AG09309 (cell line): ENCODE measurements at regions not wholly inside any gene's neighbourhood (a gene's known extent, or its start where the extent isn't known, plus 50 kb on each side); places are given as distances from the start of the nearest gene placed in this dataset.

ENCODE experiments used
- DNase-seq: peaks from one replicate; pipeline ENCODE4 v3.0.0-alpha.2; 2010; ENCODE audit warnings: low read depth
- H3K4me3 ChIP-seq: 2 replicates; pipeline ENCODE4 v1.5.1; 2011; ENCODE audit warnings: mild to moderate bottlenecking, low read depth, low read length, moderate library complexity; ENCODE audit not compliant: control insufficient read depth
- TF ChIP-seq, protein P1 (sequence below): IDR thresholded peaks from 2 replicates; pipeline ENCODE4 v1.5.1; 2011; ENCODE audit warnings: mild to moderate bottlenecking, low read depth, low read length, inconsistent platforms; ENCODE audit not compliant: insufficient read depth, control insufficient read depth; ENCODE audit errors: missing control alignments

GRCh38 chr15:31799715-31800321, 230.5 kb upstream of the CHRNA7 start:
- H3K4me3 ChIP-seq: no peak overlapping the region
- DNase-seq: no peak
- TF ChIP-seq, protein P1, sequence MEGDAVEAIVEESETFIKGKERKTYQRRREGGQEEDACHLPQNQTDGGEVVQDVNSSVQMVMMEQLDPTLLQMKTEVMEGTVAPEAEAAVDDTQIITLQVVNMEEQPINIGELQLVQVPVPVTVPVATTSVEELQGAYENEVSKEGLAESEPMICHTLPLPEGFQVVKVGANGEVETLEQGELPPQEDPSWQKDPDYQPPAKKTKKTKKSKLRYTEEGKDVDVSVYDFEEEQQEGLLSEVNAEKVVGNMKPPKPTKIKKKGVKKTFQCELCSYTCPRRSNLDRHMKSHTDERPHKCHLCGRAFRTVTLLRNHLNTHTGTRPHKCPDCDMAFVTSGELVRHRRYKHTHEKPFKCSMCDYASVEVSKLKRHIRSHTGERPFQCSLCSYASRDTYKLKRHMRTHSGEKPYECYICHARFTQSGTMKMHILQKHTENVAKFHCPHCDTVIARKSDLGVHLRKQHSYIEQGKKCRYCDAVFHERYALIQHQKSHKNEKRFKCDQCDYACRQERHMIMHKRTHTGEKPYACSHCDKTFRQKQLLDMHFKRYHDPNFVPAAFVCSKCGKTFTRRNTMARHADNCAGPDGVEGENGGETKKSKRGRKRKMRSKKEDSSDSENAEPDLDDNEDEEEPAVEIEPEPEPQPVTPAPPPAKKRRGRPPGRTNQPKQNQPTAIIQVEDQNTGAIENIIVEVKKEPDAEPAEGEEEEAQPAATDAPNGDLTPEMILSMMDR: no peak

- TF ChIP-seq, protein P1: no peak
- H3K4me3 ChIP-seq: no peak overlapping the region
- DNase-seq: no peak
Observed at GRCh38 chr15:31801152-31801551, 229.2 kb upstream of the CHRNA7 start.

DNA sequence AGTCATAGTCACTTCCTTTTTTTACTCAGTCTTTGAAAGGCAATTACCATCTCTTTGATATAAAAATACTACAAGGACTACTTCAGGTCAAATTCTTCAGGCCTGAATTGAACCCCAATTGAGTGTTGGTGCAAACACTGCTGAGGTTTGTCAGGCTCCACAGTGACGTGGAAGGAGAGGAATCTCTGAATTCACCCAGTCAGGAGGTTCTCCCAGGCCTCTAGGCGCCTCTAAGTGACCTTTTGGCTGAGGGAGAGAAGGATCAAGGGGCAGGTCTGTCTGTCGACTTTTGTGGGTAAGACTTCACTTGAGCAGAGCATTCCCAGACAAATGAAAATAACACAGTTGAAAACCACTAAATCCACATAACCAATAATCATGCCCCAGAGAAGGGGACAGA, 227.6 kb upstream of the CHRNA7 start:
- TF ChIP-seq, protein P1: no peak
- H3K4me3 ChIP-seq: no peak overlapping the region
- no peak for DNase-seq

DNA sequence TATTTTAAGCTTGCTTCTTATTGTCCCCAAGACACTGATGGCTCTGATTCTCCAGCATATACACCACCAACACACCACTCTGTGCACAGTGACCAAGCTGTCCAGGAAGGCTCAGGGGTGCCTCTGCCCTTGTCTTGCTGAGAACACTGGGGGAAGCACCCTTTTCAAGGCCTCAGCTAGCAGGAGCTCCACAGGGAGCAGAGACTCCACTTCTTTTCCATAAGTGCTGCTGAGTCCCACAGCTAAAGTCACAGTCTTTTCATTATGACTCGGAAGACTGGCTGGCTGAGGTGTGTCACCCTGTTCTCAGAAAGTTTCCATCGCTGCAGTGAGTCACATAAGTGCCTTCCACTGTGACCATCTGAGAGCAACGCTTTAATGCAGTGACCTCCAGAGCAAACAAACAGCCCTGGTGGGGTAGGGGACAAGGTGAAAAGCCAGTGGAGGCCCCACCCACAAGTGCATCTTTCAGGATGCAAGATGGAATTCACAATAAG, 226.9 kb upstream of the CHRNA7 start:
- no peak for DNase-seq
- TF ChIP-seq, protein P1: no peak
- no peak overlapping the region for H3K4me3 ChIP-seq

- no peak for DNase-seq
Observed at GRCh38 chr15:31805090-31805662, 225.1 kb upstream of the CHRNA7 start.

DNA sequence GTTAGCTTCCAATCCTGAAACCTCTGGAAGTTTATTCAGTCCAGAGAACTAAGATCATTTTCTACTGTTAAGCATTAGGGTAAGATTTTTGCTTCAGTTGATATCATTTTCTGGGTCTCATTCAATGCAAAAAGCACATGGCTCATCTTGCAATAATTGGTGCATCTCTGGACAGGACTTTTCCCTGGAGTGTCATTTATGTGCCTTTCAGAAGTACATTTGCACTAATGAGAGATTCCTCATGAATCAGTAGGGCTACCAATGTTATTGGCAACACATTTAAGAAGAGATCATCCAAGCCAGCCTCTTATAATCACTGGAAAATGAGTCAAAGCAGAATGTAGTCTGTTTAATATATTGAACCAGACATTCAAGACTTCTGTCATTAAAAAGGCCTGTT, 224.2 kb upstream of the CHRNA7 start:
- DNase-seq: no peak
- TF ChIP-seq, protein P1: no peak
- no peak overlapping the region for H3K4me3 ChIP-seq

More at GRCh38 chr15:31805090-31805662, 225.1 kb upstream of the CHRNA7 start:
- TF ChIP-seq, protein P1: no peak
- no peak overlapping the region for H3K4me3 ChIP-seq

GRCh38 chr15:31811641-31812040, 218.7 kb upstream of the CHRNA7 start:
- TF ChIP-seq, protein P1: no peak
- H3K4me3 ChIP-seq: no peak overlapping the region
- DNase-seq: no peak
